A549 (cell line): ENCODE measurements at regions not wholly inside any gene's neighbourhood (a gene's known extent, or its start where the extent isn't known, plus 50 kb on each side); places are given as distances from the start of the nearest gene placed in this dataset.

Source experiments
- ATOH8 ChIP-seq: fragments of 250-450 bp; sonication (Bioruptor Pico); IDR thresholded peaks from 2 replicates; pipeline ENCODE4 v1.5.0; 2020; ENCODE audit warnings: low read depth, mild to moderate bottlenecking, moderate library complexity
- CBX8 ChIP-seq: fragments of 200-600 bp; sonication (generic); IDR thresholded peaks from 2 replicates; pipeline ENCODE4 v1.6.1; 2016
- CEBPB ChIP-seq, 2 experiments: fragments of >200 bp in 1 of 2; sonication (Bioruptor Twin) in 1 of 2; formaldehyde crosslinking in 1 of 2; IDR thresholded peaks; 2 replicates each; pipeline ENCODE4 v1.6.1; 2012 to 2016
- CHD2 ChIP-seq: fragments of 150-350 bp; IDR thresholded peaks from 2 replicates; pipeline ENCODE4 v1.6.1; 2014; ENCODE audit warnings: low read length; ENCODE audit not compliant: partially characterized antibody
- CTCF ChIP-seq: fragments of >200 bp; sonication (Bioruptor Twin); formaldehyde crosslinking; IDR thresholded peaks from 3 replicates; pipeline ENCODE4 v1.5.1; 2016
- HOXB5 ChIP-seq: fragments of 250-450 bp; sonication (Bioruptor Pico); IDR thresholded peaks from 2 replicates; pipeline ENCODE4 v1.5.0; 2020; ENCODE audit warnings: mild to moderate bottlenecking, moderate library complexity
- KDM5A ChIP-seq: fragments of 200-600 bp; sonication (generic); IDR thresholded peaks from 2 replicates; pipeline ENCODE4 v1.6.1; 2016; ENCODE audit warnings: antibody characterized with exemption, mild to moderate bottlenecking
- MAZ ChIP-seq: fragments of 150-350 bp; IDR thresholded peaks from 2 replicates; pipeline ENCODE4 v1.6.1; 2014; ENCODE audit warnings: antibody characterized with exemption, low read depth, low read length, borderline replicate concordance
- PBX3 ChIP-seq: IDR thresholded peaks from 2 replicates; pipeline ENCODE4 v1.6.1; 2012
- RCOR1 ChIP-seq: fragments of 150-350 bp; IDR thresholded peaks from 2 replicates; pipeline ENCODE4 v1.6.1; 2014; ENCODE audit warnings: antibody characterized with exemption, low read length, low read depth
- USF2 ChIP-seq: fragments of 450-650 bp; IDR thresholded peaks from 2 replicates; pipeline ENCODE4 v1.6.1; 2014; ENCODE audit warnings: antibody characterized with exemption

GRCh38 chr13:108037348-108037747, 178.0 kb downstream of the LIG4 start:
- no peak for TF ChIP-seq USF2
- TF ChIP-seq KDM5A = no peak
- no peak for TF ChIP-seq MAZ
- TF ChIP-seq CEBPB (IDR thresholded peaks at IDR 0.05) = no peak
- no peak for TF ChIP-seq ATOH8 (CRISPR knock-in tag)
- TF ChIP-seq CHD2 = no peak
- TF ChIP-seq CBX8 = no peak
- TF ChIP-seq CTCF = no peak
- TF ChIP-seq RCOR1 = no peak
- no peak for TF ChIP-seq HOXB5 (CRISPR knock-in tag)
- TF ChIP-seq PBX3 = no peak
